Heart right ventricle (tissue), 16 donors: ENCODE measurements at regions not wholly inside any gene's neighbourhood (a gene's known extent, or its start where the extent isn't known, plus 50 kb on each side); places are given as distances from the start of the nearest gene placed in this dataset.

Experiments used
- ATAC-seq, 8 donors: fragments of 200-7000 bp; cut with Tn5 transposase; one replicate each; pipeline ENCODE4 v1.9.1; 2020; ENCODE audit warnings: mild to moderate bottlenecking in 8 of 8, moderate library complexity in 8 of 8, moderate number of reproducible peaks in 1 of 8
- DNase-seq, 2 donors: peaks; one replicate each; pipeline ENCODE4 v3.0.0-alpha.2; 2020
- H3K27ac ChIP-seq, 10 donors: fragments of 200-600 bp; sonication (generic) in 2 of 10; one replicate each; pipeline versions ENCODE4 v1.5.0 to v1.8.0; 2020 to 2022; ENCODE audit warnings: mild to moderate bottlenecking in 3 of 10
- H3K27me3 ChIP-seq, 7 donors: fragments of 200-600 bp; one replicate each; pipeline ENCODE4 v1.8.0; 2021 to 2022; ENCODE audit warnings: mild to moderate bottlenecking in 2 of 7
- H3K36me3 ChIP-seq, 9 donors: fragments of 200-600 bp; sonication (generic) in 1 of 9; one replicate each; pipeline versions ENCODE4 v1.5.0 to v1.8.0; 2020 to 2022; ENCODE audit warnings: mild to moderate bottlenecking in 2 of 9
- H3K4me1 ChIP-seq, 9 donors: fragments of 200-600 bp; sonication (generic) in 1 of 9; one replicate each; pipeline versions ENCODE4 v1.5.0 to v1.8.0; 2020 to 2022; ENCODE audit warnings: mild to moderate bottlenecking in 4 of 9
- H3K4me3 ChIP-seq, 10 donors: fragments of 200-600 bp; sonication (generic) in 2 of 10; one replicate each; pipeline versions ENCODE4 v1.5.0 to v1.8.0; 2020 to 2022; ENCODE audit warnings: mild to moderate bottlenecking in 7 of 10, moderate library complexity in 2 of 10
- H3K9me3 ChIP-seq, 11 donors: fragments of 200-600 bp in 10 of 11; sonication (generic) in 2 of 11; one replicate each; pipeline versions ENCODE4 v1.5.0 to v1.8.0; 2013 to 2022; ENCODE audit warnings: mild to moderate bottlenecking in 2 of 11, control low read depth in 1 of 11, moderate library complexity in 1 of 11
- WGBS, 2 donors: extraction: QIAGEN DNeasy Blood & Tissue Kit; methylation state at CpG; one replicate each; pipeline ENCODE4 v1.1.7; 2013; ENCODE audit warnings: inconsistent platforms in 1 of 2; 5-methylcytosine and 5-hydroxymethylcytosine counted together
- intact Hi-C, 10 donors: fragments of 100-400 bp; cut with DNase I; formaldehyde crosslinking; loops; one replicate each; pipeline versions ENCODE4 v1.11.1 to v1.14.2; 2022
- TF ChIP-seq, protein P1 (sequence below), 9 donors: fragments of 200-600 bp; sonication (generic) in 2 of 9; IDR thresholded peaks; one replicate each; pipeline versions ENCODE4 v1.5.0 to v1.8.0; 2021 to 2022; ENCODE audit warnings: antibody characterized with exemption in 9 of 9, mild to moderate bottlenecking in 5 of 9, moderate library complexity in 1 of 9
- donor health status: Arrhythmogenic right ventricular cardiomyopathy.
- donor health status: ischemic (EF 13 %, LVEDD 7.1; RV severe dilation, severe dysfunction).
- donor health status: healthy with polysubstance abuse.
- donor health status: DM: no; HTN: yes; CAD: no.
- donor health status: DM: no; HTN: no; CAD: no.
- donor health status: ischemic (EF 25% LVEDD 6.9; RV normal size, moderate dysfunction).
- donor health status: ischemic (EF 25% LVEDD 5.7; RV mildly dilated, moderate dysfunction).
- donor health status: healthy.
- donor health status: DM: yes; HTN: yes; CAD: no.
- donor health status: Ischemic cardiomyopathy.
- donor health status: ischemic (EF 35%, LVEDD 5.7; RV mildly dilated, moderate dysfunction).
- donor health status: nonischemic (EF 11% LVEDD 7.7; RV severe dilation, severe dysfunction).
- donor health status: DM: yes; HTN: yes; CAD: no.
- donor health status: PGD.
- donor health status: ischemic (EF 29% LVEDD 5.4; RV normal size, mild dysfunction).
- donor health status: nonischemic (EF 23%, LVEDD 6.1; RV moderate dilation, normal function).

DNA sequence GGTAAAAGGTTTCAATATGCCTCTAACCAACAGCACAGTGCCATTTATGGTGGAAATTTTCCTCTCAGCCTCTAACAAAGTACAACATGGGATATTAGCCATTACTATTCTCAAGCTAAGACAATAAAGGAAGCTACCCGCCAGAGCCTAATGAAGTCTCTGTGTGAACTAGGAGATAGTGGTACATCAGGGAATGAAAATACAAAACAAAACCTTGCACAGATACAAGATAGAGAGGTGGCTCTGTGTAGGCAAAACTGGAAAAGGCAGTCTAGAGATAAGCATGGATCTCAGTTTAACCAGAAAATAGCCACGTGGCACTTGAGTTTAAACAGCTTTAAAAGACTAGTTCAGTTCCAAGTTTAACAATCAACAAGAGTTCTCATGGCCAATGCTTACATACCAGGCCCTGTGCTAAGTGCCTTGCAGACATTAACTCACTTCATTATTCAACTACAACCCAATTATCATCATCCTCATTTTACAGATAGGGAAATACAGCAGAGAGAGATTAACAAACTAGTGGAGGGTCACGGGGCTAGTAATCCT is 279.3 kb downstream of the IGSF11 start:
- Histone ChIP-seq H3K4me1 (no peaks in the 10 kb centered on the region), H3K9me3 (peaks cover 0 to 5% (median 0%) of the 10 kb centered on the region in 11 donors), H3K36me3 (no peaks in the 10 kb centered on the region), H3K27me3 (peaks cover 0 to 5% (median 0%) of the 10 kb centered on the region in 7 donors), H3K27ac (no peak overlapping the region), H3K4me3 (no peak overlapping the region)
- ATAC-seq (no peak), DNase-seq (no peak)
- WGBS, 2 donors: 53% methylated on average over 3 of the region's 3 CpGs
- TF ChIP-seq, protein P1, sequence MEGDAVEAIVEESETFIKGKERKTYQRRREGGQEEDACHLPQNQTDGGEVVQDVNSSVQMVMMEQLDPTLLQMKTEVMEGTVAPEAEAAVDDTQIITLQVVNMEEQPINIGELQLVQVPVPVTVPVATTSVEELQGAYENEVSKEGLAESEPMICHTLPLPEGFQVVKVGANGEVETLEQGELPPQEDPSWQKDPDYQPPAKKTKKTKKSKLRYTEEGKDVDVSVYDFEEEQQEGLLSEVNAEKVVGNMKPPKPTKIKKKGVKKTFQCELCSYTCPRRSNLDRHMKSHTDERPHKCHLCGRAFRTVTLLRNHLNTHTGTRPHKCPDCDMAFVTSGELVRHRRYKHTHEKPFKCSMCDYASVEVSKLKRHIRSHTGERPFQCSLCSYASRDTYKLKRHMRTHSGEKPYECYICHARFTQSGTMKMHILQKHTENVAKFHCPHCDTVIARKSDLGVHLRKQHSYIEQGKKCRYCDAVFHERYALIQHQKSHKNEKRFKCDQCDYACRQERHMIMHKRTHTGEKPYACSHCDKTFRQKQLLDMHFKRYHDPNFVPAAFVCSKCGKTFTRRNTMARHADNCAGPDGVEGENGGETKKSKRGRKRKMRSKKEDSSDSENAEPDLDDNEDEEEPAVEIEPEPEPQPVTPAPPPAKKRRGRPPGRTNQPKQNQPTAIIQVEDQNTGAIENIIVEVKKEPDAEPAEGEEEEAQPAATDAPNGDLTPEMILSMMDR (IDR thresholded peaks at IDR 0.05): no peak
- intact Hi-C loops: no loop called here

DNA sequence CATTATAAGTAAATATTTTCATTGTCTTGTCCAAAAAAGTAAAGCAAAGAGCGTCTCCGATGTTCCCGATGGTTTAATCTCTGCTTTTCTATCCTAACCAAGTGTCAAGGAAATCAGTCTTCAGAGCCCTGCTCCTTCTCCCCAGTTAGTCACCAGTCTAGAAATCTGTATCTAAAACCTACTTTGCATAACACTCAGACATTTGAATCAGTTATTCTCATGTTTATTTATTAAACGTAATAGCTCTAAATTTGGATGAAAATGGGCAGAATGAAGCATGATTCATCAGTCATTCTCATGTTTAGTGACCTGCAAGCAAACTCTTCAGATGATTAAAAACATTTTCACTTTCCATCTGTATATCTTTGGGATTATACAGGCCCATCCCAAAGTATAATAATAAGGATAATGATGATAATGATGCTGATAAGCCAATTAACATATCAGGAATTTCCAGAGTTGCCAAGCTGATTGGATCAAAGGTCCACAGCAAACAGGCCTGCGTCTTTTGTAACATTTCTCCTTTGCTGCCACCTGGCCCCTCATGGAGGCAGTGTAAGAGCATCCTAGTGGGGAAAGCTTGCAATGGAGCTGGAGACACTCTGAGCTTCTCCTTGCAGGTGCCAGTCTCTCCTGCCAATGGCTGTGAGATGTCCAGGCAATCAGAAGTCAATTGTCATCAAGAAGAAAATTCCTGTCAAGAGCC is 273.9 kb downstream of the IGSF11 start:
- Histone ChIP-seq H3K27ac (no peak overlapping the region), H3K9me3 (no peaks in the 10 kb centered on the region), H3K4me3 (no peak overlapping the region), H3K27me3 (peaks cover 0 to 5% (median 0%) of the 10 kb centered on the region in 7 donors), H3K4me1 (no peaks in the 10 kb centered on the region), H3K36me3 (no peaks in the 10 kb centered on the region)
- DNase-seq (no peak), ATAC-seq (no peak)
- intact Hi-C loops: no loop called here
- TF ChIP-seq, protein P1 (IDR thresholded peaks at IDR 0.05): no peak
- WGBS, 2 donors: 68% methylated on average over 5 of the region's 5 CpGs

DNA sequence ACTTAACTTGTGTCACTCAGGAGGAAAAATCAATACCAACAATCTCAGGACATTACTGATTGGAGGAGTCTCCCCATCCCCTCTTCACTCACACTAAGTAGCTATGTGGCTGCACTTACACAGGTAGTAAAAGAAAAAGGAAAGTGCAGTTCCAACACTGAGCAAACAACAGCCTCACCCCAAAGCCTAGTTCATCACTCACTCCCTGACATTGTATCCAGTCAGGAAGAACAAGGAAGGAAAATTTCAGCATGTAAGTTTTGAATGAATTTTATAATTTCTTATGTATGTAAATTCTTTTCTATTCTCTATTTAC is 273.4 kb downstream of the IGSF11 start:
- DNase-seq: no peak
- H3K27me3 ChIP-seq: peaks cover 0 to 5% (median 0%) of the 10 kb centered on the region in 7 donors

GRCh38 chr3:118765636-118766305 is 268.9 kb downstream of the IGSF11 start:
- no peak for DNase-seq
- H3K27me3 ChIP-seq: no peaks in the 10 kb centered on the region
- H3K36me3 ChIP-seq: no peaks in the 10 kb centered on the region
- no peak overlapping the region for H3K27ac ChIP-seq
- H3K9me3 ChIP-seq: no peaks in the 10 kb centered on the region
- no peaks in the 10 kb centered on the region for H3K4me1 ChIP-seq
- WGBS, 2 donors: 93 to 94% methylated on average over 3 of the region's 3 CpGs
- TF ChIP-seq, protein P1 (IDR thresholded peaks at IDR 0.05): no peak
- H3K4me3 ChIP-seq: no peak overlapping the region
- no peak for ATAC-seq
- intact Hi-C loops: no loop called here

More for the DNA sequence above, 273.4 kb downstream of the IGSF11 start:
- Histone ChIP-seq H3K4me3 (no peak overlapping the region), H3K27ac (no peak overlapping the region), H3K36me3 (no peaks in the 10 kb centered on the region), H3K9me3 (no peaks in the 10 kb centered on the region), H3K4me1 (no peaks in the 10 kb centered on the region)
- TF ChIP-seq, protein P1 (IDR thresholded peaks at IDR 0.05): no peak
- intact Hi-C loops: no loop called here
- ATAC-seq: no peak
